Endothelial cell of umbilical vein (primary cell): ENCODE measurements at regions not wholly inside any gene's neighbourhood (a gene's known extent, or its start where the extent isn't known, plus 50 kb on each side); places are given as distances from the start of the nearest gene placed in this dataset.

ENCODE experiments used
- BruUV-seq: library from RNA; stranded (reverse); fragments of 400-500 nt; replicated peaks from 2 replicates; lab custom pipeline; 2021; lab: Mats Ljungman, UMichigan
- CTCF ChIA-PET: fragments of 300-600, 350-600 bp; sonication (Branson Sonifier 250); formaldehyde crosslinking; loops from one replicate; lab custom pipeline; 2021; ENCODE audit warnings: antibody characterized with exemption, inconsistent platforms; lab: Charles Lee
- POLR2A ChIA-PET: fragments of 300-600, 350-600 bp; sonication (Branson Sonifier 250); formaldehyde crosslinking; loops from one replicate; lab custom pipeline; 2021; ENCODE audit warnings: antibody characterized with exemption, inconsistent platforms; lab: Charles Lee
- DNase-seq: peaks from one replicate; pipeline ENCODE4 v3.0.0-alpha.2; 2011; ENCODE audit warnings: low read depth, low spot score
- FAIRE-seq: peaks from 2 replicates; lab custom pipeline; 2011; peaks lifted over from hg19 to GRCh38; lab: Jason Lieb, UNC
- H2AFZ ChIP-seq: 2 replicates; pipeline ENCODE4 v1.6.0; 2012; ENCODE audit warnings: low read depth, low read length, control low read depth, inconsistent platforms
- H3K27ac ChIP-seq: 2 replicates; pipeline ENCODE4 v1.5.1; 2011; ENCODE audit warnings: low read depth, mild to moderate bottlenecking, control low read depth, low read length, moderate library complexity; ENCODE audit not compliant: insufficient read depth
- H3K27me3 ChIP-seq, 2 experiments: 2 replicates each; pipeline versions ENCODE4 v1.6.0 to v1.6.1; 2011; ENCODE audit warnings: low read length in 2 of 2, mixed read lengths in 1 of 2; ENCODE audit not compliant: control insufficient read depth in 2 of 2, insufficient read depth in 2 of 2
- H3K36me3 ChIP-seq, 2 experiments: 2 replicates in 1 of 2; 3 replicates in 1 of 2; pipeline ENCODE4 v1.5.1; 2011; ENCODE audit warnings: low read length in 2 of 2, mild to moderate bottlenecking in 1 of 2, moderate library complexity in 1 of 2; ENCODE audit not compliant: control insufficient read depth in 2 of 2, insufficient read depth in 2 of 2; ENCODE audit errors: extremely low read depth in 1 of 2
- H3K4me1 ChIP-seq: 3 replicates; pipeline ENCODE4 v1.5.1; 2011; ENCODE audit warnings: mild to moderate bottlenecking, low read length; ENCODE audit not compliant: control insufficient read depth, insufficient read depth; ENCODE audit errors: extremely low read depth
- H3K4me2 ChIP-seq: 2 replicates; pipeline ENCODE4 v1.6.1; 2011; ENCODE audit warnings: low read length, control low read depth, mixed read lengths; ENCODE audit not compliant: insufficient read depth
- H3K4me3 ChIP-seq, 3 experiments: fragments of 200-600 bp in 1 of 3; sonication (generic), shearing (Covaris generic) in 1 of 3; replicated peaks in 1 of 3; 2 replicates each; pipeline ENCODE4 v1.5.1; 2011 to 2016; ENCODE audit warnings: control low read depth in 3 of 3, low read length in 3 of 3, mild to moderate bottlenecking in 2 of 3, inconsistent platforms in 1 of 3, low read depth in 1 of 3, moderate library complexity in 1 of 3; ENCODE audit not compliant: insufficient read depth in 1 of 3
- H3K79me2 ChIP-seq: 2 replicates; pipeline ENCODE4 v1.6.0; 2012; ENCODE audit warnings: low read length, inconsistent platforms; ENCODE audit not compliant: control insufficient read depth, insufficient read depth
- H3K9ac ChIP-seq: replicated peaks from 2 replicates; pipeline ENCODE3; 2011; ENCODE audit warnings: low read length, control low read depth; ENCODE audit not compliant: insufficient read depth; ENCODE audit errors: extremely low read depth
- H3K9me1 ChIP-seq: replicated peaks from 3 replicates; pipeline ENCODE4 v1.6.0; 2011; ENCODE audit warnings: mild to moderate bottlenecking, low read length; ENCODE audit not compliant: control insufficient read depth, insufficient read depth; ENCODE audit errors: extremely low read depth
- H3K9me3 ChIP-seq: replicated peaks from 2 replicates; pipeline ENCODE4 v1.5.1; 2012; ENCODE audit warnings: low read length, inconsistent platforms; ENCODE audit not compliant: control insufficient read depth, insufficient read depth
- H4K20me1 ChIP-seq: replicated peaks from 2 replicates; pipeline ENCODE3; 2011; ENCODE audit warnings: mild to moderate bottlenecking, low read length; ENCODE audit not compliant: control insufficient read depth, insufficient read depth; ENCODE audit errors: extremely low read depth
- EZH2 ChIP-seq: IDR thresholded peaks from 2 replicates; pipeline ENCODE4 v1.6.1; 2012; ENCODE audit warnings: borderline replicate concordance, low read depth, mild to moderate bottlenecking, moderate library complexity, low read length, inconsistent platforms; ENCODE audit not compliant: severe bottlenecking
- FOS ChIP-seq: IDR thresholded peaks from 2 replicates; pipeline ENCODE4 v1.6.1; 2011; ENCODE audit warnings: mild to moderate bottlenecking, low read length, moderate library complexity, borderline replicate concordance; ENCODE audit not compliant: insufficient read depth
- GATA2 ChIP-seq: IDR thresholded peaks from 2 replicates; pipeline ENCODE4 v1.7.0; 2011; ENCODE audit warnings: low read depth, mild to moderate bottlenecking, moderate library complexity, mixed read lengths, low read length; ENCODE audit not compliant: insufficient read length, insufficient read depth
- JUN ChIP-seq: IDR thresholded peaks from 2 replicates; pipeline ENCODE4 v1.6.1; 2011; ENCODE audit warnings: borderline replicate concordance, low read depth; ENCODE audit not compliant: insufficient read length, insufficient read depth
- MAX ChIP-seq: IDR thresholded peaks from 2 replicates; pipeline ENCODE4 v1.6.1; 2011; ENCODE audit not compliant: insufficient read depth, insufficient read length
- MYC ChIP-seq: IDR thresholded peaks from one replicate; pipeline ENCODE4 v1.6.1; 2011; ENCODE audit warnings: mild to moderate bottlenecking, low read depth, low read length
- POLR2A ChIP-seq: IDR thresholded peaks from 2 replicates; pipeline ENCODE4 v1.6.1; 2012; ENCODE audit warnings: low read depth, mild to moderate bottlenecking, control low read depth, low read length
- POLR2AphosphoS5 ChIP-seq: IDR thresholded peaks from 2 replicates; pipeline ENCODE4 v1.6.1; 2012; ENCODE audit warnings: low read depth, mild to moderate bottlenecking, control low read depth, low read length, moderate library complexity; ENCODE audit not compliant: insufficient read depth
- dilution Hi-C: fragments of 300-500 bp; cut with MboI; formaldehyde crosslinking; loops from one replicate; pipeline ENCODE4 v1.15.0; 2019; ENCODE audit warnings: low sequenced_read_pairs; ENCODE audit not compliant: extremely low pct_ligation_motif_present
- intact Hi-C: fragments of 100-400 bp; cut with micrococcal nuclease; formaldehyde crosslinking; loops from one replicate; pipeline ENCODE4 v1.10.0; 2022
- TF ChIP-seq, protein P1 (sequence below), 2 donors: IDR thresholded peaks; 1 replicate in 1 of 2; 2 replicates in 1 of 2; pipeline ENCODE4 v1.5.1; 2011; ENCODE audit warnings: low read length in 2 of 2, mild to moderate bottlenecking in 2 of 2, moderate library complexity in 2 of 2, control low read depth in 1 of 2, inconsistent platforms in 1 of 2, low read depth in 1 of 2; ENCODE audit not compliant: insufficient read depth in 1 of 2; ENCODE audit errors: extremely low read depth in 1 of 2

DNA sequence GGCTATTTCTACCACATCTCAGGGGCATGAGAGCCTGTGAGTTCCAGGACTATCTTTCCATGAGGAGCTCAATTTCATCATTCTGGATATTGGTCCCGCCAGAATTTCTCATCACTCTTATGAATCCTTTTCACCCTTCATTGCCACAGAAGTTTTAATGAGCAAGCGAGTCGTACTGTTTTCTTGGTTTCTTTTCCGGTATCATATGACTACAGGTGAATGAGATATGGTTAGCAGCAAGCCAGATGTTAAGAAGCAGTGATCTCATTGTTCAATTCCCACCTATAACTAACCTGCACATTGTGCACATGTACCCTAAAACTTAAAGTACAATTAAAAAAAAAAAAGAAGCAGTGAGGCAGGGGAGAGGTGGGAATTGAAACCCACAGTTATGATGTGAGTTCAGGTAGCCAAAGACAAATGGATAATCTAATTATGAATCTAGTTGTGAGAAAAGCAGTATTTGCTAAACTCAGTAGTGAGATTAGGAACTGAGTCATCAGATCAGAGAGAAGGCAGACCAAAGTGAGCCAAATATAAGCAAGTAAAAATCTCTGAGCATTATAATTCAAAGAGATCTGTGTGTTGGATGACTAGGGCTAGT lies 78.0 kb upstream of the ELOVL5 start:
- FAIRE-seq (no peak), DNase-seq (no peak)
- Histone ChIP-seq H3K36me3 (no peaks in the 10 kb centered on the region), H3K9me3 (no peaks in the 10 kb centered on the region), H3K9me1 (no peaks in the 10 kb centered on the region), H3K79me2 (no peaks in the 10 kb centered on the region), H3K4me1 (no peaks in the 10 kb centered on the region), H3K4me2 (no peak overlapping the region), H3K27me3 (peaks cover 8 to 16% of the 10 kb centered on the region in 2 experiments), H4K20me1 (no peaks in the 10 kb centered on the region), H3K9ac (no peak overlapping the region), H3K4me3 (no peak overlapping the region), H2AFZ (no peak overlapping the region), H3K27ac (no peak overlapping the region)
- TF ChIP-seq JUN (no peak), FOS (no peak), GATA2 (no peak), POLR2AphosphoS5 (no peak), MYC (no peak), EZH2 (no peak), POLR2A (no peak), MAX (no peak)
- TF ChIP-seq, protein P1, sequence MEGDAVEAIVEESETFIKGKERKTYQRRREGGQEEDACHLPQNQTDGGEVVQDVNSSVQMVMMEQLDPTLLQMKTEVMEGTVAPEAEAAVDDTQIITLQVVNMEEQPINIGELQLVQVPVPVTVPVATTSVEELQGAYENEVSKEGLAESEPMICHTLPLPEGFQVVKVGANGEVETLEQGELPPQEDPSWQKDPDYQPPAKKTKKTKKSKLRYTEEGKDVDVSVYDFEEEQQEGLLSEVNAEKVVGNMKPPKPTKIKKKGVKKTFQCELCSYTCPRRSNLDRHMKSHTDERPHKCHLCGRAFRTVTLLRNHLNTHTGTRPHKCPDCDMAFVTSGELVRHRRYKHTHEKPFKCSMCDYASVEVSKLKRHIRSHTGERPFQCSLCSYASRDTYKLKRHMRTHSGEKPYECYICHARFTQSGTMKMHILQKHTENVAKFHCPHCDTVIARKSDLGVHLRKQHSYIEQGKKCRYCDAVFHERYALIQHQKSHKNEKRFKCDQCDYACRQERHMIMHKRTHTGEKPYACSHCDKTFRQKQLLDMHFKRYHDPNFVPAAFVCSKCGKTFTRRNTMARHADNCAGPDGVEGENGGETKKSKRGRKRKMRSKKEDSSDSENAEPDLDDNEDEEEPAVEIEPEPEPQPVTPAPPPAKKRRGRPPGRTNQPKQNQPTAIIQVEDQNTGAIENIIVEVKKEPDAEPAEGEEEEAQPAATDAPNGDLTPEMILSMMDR (IDR thresholded peaks at IDR 0.05; ENCODE audit: extremely low read depth in 1 of 2, insufficient read depth in 1 of 2, low read depth in 1 of 2, low read length in 2 of 2), result no peak
- dilution Hi-C loops, result no loop called here
- ChIA-PET CTCF (interaction anchor here (0.8 to 1.4 kb wide), 3 partner anchors 12 to 254 kb away, joined by 3 to 7 read pairs (median 3); no protein-coding TSS in a partner anchor), POLR2A (no interaction called here)
- no TSS peak for BruUV-seq
- intact Hi-C loops, result no loop called here
